AG04450 (cell line): ENCODE measurements at regions not wholly inside any gene's neighbourhood (a gene's known extent, or its start where the extent isn't known, plus 50 kb on each side); places are given as distances from the start of the nearest gene placed in this dataset.

ENCODE experiments used
- CTCF ChIA-PET: fragments of 300-600, 350-600 bp; formaldehyde crosslinking; extraction: SDS; loops from one replicate; lab custom pipeline; 2022; ENCODE audit warnings: antibody characterized with exemption, inconsistent platforms; lab: Charles Lee
- POLR2A ChIA-PET: fragments of 350-600 bp; formaldehyde crosslinking; extraction: SDS; loops from one replicate; lab custom pipeline; 2021; ENCODE audit warnings: antibody characterized with exemption, inconsistent platforms; lab: Yijun Ruan, JAX
- DNase-seq: peaks from one replicate; pipeline ENCODE4 v3.0.0-alpha.2; 2011; ENCODE audit warnings: low read depth, low spot score
- H3K27ac ChIP-seq: one replicate; pipeline ENCODE4 v1.5.1; 2012; ENCODE audit warnings: low read depth, low read length, control low read depth
- H3K27me3 ChIP-seq: one replicate; pipeline ENCODE4 v1.6.0; 2012; ENCODE audit warnings: low read length; ENCODE audit not compliant: control insufficient read depth, insufficient read depth
- H3K4me3 ChIP-seq: 2 replicates; pipeline ENCODE4 v1.5.1; 2011; ENCODE audit warnings: mild to moderate bottlenecking, low read depth, low read length, control low read depth
- H3K9me3 ChIP-seq: 2 replicates; pipeline ENCODE4 v1.5.1; 2012; ENCODE audit warnings: low read length; ENCODE audit not compliant: control insufficient read depth, insufficient read depth
- TF ChIP-seq, protein P1 (sequence below): IDR thresholded peaks from 2 replicates; pipeline ENCODE4 v1.5.1; 2011; ENCODE audit warnings: low read depth, low read length, control low read depth, inconsistent platforms

DNA sequence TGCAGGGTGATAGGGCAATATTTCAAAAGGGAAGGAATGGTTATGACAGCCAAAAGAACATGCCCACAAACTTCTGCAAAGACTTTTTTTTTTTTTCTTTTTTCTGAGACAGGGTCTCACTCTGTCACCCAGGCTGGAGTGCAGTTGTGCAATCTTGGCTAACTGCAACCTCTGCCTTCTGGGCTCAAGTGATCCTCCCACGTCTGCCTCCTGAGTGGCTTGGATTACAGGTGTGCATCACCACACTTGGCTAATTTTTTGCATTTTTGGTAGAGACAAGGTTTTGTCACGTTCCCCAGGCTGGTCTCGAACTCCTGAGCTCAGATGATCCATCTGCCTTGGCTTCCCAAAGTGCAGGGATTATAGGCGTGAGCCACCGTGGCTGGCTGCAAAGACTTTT is 117.6 kb upstream of the ADGRF1 start:
- ChIA-PET POLR2A (no interaction called here), CTCF (interaction anchor here (0.9 kb wide), 1 partner anchor 62 kb away, joined by 3 read pairs; no protein-coding TSS in a partner anchor)
- TF ChIP-seq, protein P1, sequence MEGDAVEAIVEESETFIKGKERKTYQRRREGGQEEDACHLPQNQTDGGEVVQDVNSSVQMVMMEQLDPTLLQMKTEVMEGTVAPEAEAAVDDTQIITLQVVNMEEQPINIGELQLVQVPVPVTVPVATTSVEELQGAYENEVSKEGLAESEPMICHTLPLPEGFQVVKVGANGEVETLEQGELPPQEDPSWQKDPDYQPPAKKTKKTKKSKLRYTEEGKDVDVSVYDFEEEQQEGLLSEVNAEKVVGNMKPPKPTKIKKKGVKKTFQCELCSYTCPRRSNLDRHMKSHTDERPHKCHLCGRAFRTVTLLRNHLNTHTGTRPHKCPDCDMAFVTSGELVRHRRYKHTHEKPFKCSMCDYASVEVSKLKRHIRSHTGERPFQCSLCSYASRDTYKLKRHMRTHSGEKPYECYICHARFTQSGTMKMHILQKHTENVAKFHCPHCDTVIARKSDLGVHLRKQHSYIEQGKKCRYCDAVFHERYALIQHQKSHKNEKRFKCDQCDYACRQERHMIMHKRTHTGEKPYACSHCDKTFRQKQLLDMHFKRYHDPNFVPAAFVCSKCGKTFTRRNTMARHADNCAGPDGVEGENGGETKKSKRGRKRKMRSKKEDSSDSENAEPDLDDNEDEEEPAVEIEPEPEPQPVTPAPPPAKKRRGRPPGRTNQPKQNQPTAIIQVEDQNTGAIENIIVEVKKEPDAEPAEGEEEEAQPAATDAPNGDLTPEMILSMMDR = no peak
- no peaks in the 10 kb centered on the region for H3K9me3 ChIP-seq
- no peaks in the 10 kb centered on the region for H3K27me3 ChIP-seq
- DNase-seq = no peak
- H3K27ac ChIP-seq = no peak overlapping the region
- no peak overlapping the region for H3K4me3 ChIP-seq

DNA sequence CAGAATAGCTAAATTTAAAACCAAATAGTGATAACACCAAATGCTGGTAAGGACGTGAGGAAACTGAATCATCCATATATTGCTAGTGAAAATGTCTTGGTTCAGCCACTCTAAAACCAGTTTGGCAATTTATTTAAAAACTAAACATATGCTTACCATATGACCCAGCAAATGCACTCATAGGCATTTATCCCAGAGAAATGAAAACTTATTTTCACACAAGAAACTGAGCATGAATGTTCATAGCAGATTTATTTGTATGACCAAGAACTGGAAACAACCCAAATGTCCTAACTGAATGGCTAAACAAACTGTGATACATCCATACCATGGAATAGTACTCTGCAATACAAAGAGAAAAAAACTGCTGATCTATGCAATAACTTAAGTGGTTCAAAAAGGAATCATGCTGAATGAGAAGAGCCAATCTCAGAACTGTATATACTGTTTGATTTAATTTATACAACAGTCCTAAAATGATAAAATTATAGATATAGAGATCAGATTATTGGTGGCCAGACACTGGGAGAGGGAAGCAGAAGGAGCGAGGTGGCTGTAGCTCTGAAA is 115.6 kb upstream of the ADGRF1 start:
- Histone ChIP-seq H3K9me3 (no peaks in the 10 kb centered on the region), H3K27me3 (no peaks in the 10 kb centered on the region), H3K4me3 (no peak overlapping the region), H3K27ac (no peak overlapping the region)
- TF ChIP-seq, protein P1 = no peak
- POLR2A ChIA-PET = no interaction called here
- DNase-seq = no peak
- CTCF ChIA-PET = no interaction called here

DNA sequence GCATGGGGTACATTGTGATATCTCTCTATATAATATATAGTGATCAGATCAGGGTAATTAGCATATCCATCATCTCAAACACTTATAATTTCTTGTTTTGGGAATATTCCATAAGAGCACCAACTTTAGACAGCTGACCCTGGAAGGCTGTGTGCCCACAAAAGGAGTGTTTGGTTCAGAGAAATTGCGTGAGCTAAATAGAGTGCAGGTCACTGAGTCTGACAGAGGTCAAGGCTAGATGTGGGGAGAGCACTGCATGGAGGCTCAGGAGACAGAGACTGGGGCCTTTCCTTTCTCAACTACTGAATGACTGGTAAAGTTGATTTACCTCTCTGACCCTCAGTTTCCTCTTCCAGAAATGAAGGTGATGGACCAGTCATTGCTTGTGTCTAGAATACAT is 114.9 kb upstream of the ADGRF1 start:
- Histone ChIP-seq H3K4me3 (no peak overlapping the region), H3K27me3 (no peaks in the 10 kb centered on the region), H3K9me3 (no peaks in the 10 kb centered on the region), H3K27ac (no peak overlapping the region)
- ChIA-PET POLR2A (no interaction called here), CTCF (no interaction called here)
- TF ChIP-seq, protein P1 = no peak
- no peak for DNase-seq

DNA sequence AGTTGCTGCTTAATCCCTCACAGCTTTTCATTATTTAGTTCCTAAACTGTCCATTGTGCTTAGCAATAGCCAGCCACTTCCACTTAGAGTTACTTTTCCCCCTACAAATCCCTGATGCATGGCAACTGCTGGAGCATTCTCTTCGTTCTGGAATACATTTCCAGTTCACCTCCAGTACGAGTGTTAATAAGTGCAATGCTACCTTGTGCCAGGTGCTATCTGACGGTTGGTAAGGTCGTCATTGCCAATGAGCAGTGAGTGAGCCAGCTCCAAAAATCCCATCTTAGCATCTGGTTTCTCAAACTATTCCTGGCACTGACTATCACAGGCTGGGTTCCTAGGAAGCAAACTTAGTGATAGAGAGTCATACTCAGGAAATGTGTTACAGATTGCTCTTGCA is 114.1 kb upstream of the ADGRF1 start:
- DNase-seq = no peak
- TF ChIP-seq, protein P1 = no peak
- no peaks in the 10 kb centered on the region for H3K27me3 ChIP-seq
- H3K4me3 ChIP-seq = no peak overlapping the region
- POLR2A ChIA-PET = no interaction called here
- H3K9me3 ChIP-seq = no peaks in the 10 kb centered on the region
- no peak overlapping the region for H3K27ac ChIP-seq
- CTCF ChIA-PET = no interaction called here

DNA sequence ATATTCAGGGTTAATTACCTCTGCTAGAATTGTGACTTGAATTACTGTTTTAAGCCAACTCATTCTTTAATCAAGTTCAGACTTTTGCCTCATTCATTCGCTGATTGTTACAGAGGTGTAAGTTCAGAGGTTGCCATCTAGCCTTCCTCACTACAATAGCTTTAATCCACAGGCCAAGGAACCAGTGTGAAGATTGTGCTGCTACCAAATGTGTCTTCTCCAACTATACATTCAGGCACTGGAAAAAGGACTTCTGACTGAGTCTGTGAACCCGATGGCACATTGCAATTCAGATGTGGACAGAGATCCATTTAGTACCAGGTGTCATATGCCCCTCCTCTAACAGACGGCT is 111.2 kb upstream of the ADGRF1 start:
- TF ChIP-seq, protein P1 = no peak
- no peak overlapping the region for H3K4me3 ChIP-seq
- H3K9me3 ChIP-seq = no peaks in the 10 kb centered on the region
- no peaks in the 10 kb centered on the region for H3K27me3 ChIP-seq
- ChIA-PET POLR2A (no interaction called here), CTCF (interaction anchor here (1.3 kb wide), 1 partner anchor 55 kb away, joined by 4 read pairs; no protein-coding TSS in a partner anchor)
- H3K27ac ChIP-seq = no peak overlapping the region
- no peak for DNase-seq
